HCT116 (cell line): ENCODE measurements at regions not wholly inside any gene's neighbourhood (a gene's known extent, or its start where the extent isn't known, plus 50 kb on each side); places are given as distances from the start of the nearest gene placed in this dataset.

Experiments
- ATAC-seq: fragments of 200-7000 bp; cut with Tn5 transposase; 2 replicates; pipeline ENCODE4 v1.9.1; 2020; ENCODE audit warnings: mild to moderate bottlenecking, moderate library complexity
- BruUV-seq: library from RNA; stranded (reverse); fragments of 400-500 nt; replicated peaks from 2 replicates; lab custom pipeline; 2021; lab: Mats Ljungman, UMichigan
- CTCF ChIA-PET: fragments of 300-600 bp; sonication (Branson Sonifier 250); formaldehyde crosslinking; loops from one replicate; lab custom pipeline; 2021; ENCODE audit warnings: antibody characterized with exemption; lab: Charles Lee
- POLR2A ChIA-PET: fragments of 300-600, 350-600 bp; sonication (Branson Sonifier 250); formaldehyde crosslinking; loops from one replicate; lab custom pipeline; 2021; ENCODE audit warnings: antibody characterized with exemption; lab: Charles Lee
- RAD21 ChIA-PET, 2 experiments: fragments of 300-600 bp; sonication (Branson Sonifier 250); formaldehyde crosslinking; loops; one replicate each; lab custom pipeline; 2023; ENCODE audit warnings: low total read pairs in 2 of 2; ENCODE audit not compliant: uncharacterized antibody in 2 of 2, unreplicated experiment in 2 of 2, low non-redundant PET in 1 of 2; lab: Charles Lee
- DNase-seq: peaks from one replicate; pipeline ENCODE4 v3.0.0-alpha.2; 2010; ENCODE audit warnings: low read depth, low spot score
- H2AFZ ChIP-seq: fragments of 200-600 bp; shearing (Covaris generic), sonication (generic); 2 replicates; pipeline ENCODE4 v1.6.1; 2017; ENCODE audit warnings: low read depth, mixed run types, mixed read lengths, antibody characterized with exemption, low read length; ENCODE audit not compliant: poor library complexity, severe bottlenecking
- H3K27ac ChIP-seq: 2 replicates; pipeline ENCODE4 v1.5.1; 2012; ENCODE audit warnings: low read depth, low read length
- H3K27me3 ChIP-seq: fragments of 200-600 bp; sonication (generic); 2 replicates; pipeline ENCODE4 v1.6.1; 2016; ENCODE audit warnings: mixed run types, low read length, mixed read lengths; ENCODE audit not compliant: insufficient read depth
- H3K36me3 ChIP-seq, 2 experiments: fragments of 200-500 bp in 1 of 2; fragments of 200-600 bp in 1 of 2; sonication (Bioruptor generic) in 1 of 2; sonication (generic) in 1 of 2; 2 replicates each; pipeline versions ENCODE4 v1.5.1 to v1.6.1; 2014 to 2016; ENCODE audit warnings: low read length in 2 of 2, inconsistent platforms in 1 of 2, mixed read lengths in 1 of 2, mixed run types in 1 of 2; ENCODE audit not compliant: insufficient read depth in 2 of 2, control insufficient read depth in 1 of 2
- H3K4me1 ChIP-seq, 2 experiments: fragments of 200-600 bp in 1 of 2; sonication (generic) in 1 of 2; 2 replicates each; pipeline versions ENCODE4 v1.5.1 to v1.6.1; 2012 to 2017; ENCODE audit warnings: low read length in 2 of 2, inconsistent platforms in 1 of 2, mild to moderate bottlenecking in 1 of 2, mixed read lengths in 1 of 2, mixed run types in 1 of 2, moderate library complexity in 1 of 2; ENCODE audit not compliant: insufficient read depth in 2 of 2, control insufficient read depth in 1 of 2
- H3K4me2 ChIP-seq: fragments of 200-600 bp; sonication (generic); 2 replicates; pipeline ENCODE4 v1.6.1; 2017; ENCODE audit warnings: mixed run types, low read length, mixed read lengths
- H3K4me3 ChIP-seq, 2 experiments: fragments of 200-600 bp in 1 of 2; sonication (generic) in 1 of 2; replicated peaks in 1 of 2; 2 replicates each; pipeline ENCODE4 v1.5.1; 2011 to 2016; ENCODE audit warnings: low read length in 2 of 2, control low read depth in 1 of 2, low read depth in 1 of 2, mild to moderate bottlenecking in 1 of 2, mixed read lengths in 1 of 2, mixed run types in 1 of 2
- H3K79me2 ChIP-seq: fragments of 200-600 bp; sonication (generic); 2 replicates; pipeline ENCODE4 v1.6.1; 2017; ENCODE audit warnings: mild to moderate bottlenecking, mixed run types, low read length, moderate library complexity, mixed read lengths; ENCODE audit not compliant: insufficient read depth
- H3K9ac ChIP-seq: fragments of 200-600 bp; sonication (generic); 2 replicates; pipeline ENCODE4 v1.6.1; 2016; ENCODE audit warnings: low read length, mixed read lengths
- H3K9me2 ChIP-seq: fragments of 200-600 bp; sonication (generic), shearing (Covaris generic); 2 replicates; pipeline ENCODE4 v1.6.1; 2017; ENCODE audit warnings: mixed run types, mild to moderate bottlenecking, moderate library complexity; ENCODE audit not compliant: insufficient read depth
- H3K9me3 ChIP-seq, 2 experiments: fragments of 200-500 bp in 1 of 2; fragments of 200-600 bp in 1 of 2; sonication (Bioruptor generic) in 1 of 2; sonication (generic) in 1 of 2; 2 replicates each; pipeline ENCODE4 v1.6.1; 2014 to 2017; ENCODE audit warnings: low read length in 2 of 2, mixed read lengths in 2 of 2, inconsistent platforms in 1 of 2, low read depth in 1 of 2, mild to moderate bottlenecking in 1 of 2, mixed run types in 1 of 2, moderate library complexity in 1 of 2; ENCODE audit not compliant: control insufficient read depth in 1 of 2, insufficient read depth in 1 of 2
- H4K20me1 ChIP-seq: fragments of 200-600 bp; sonication (generic), shearing (Covaris generic); 2 replicates; pipeline ENCODE4 v1.6.1; 2017; ENCODE audit warnings: mixed run types, mild to moderate bottlenecking, moderate library complexity; ENCODE audit not compliant: insufficient read depth
- ATF3 ChIP-seq: IDR thresholded peaks from 2 replicates; pipeline ENCODE4 v1.6.1; 2012
- CBX3 ChIP-seq: IDR thresholded peaks from 2 replicates; pipeline ENCODE4 v1.6.1; 2012; ENCODE audit warnings: low read depth
- CTCF ChIP-seq, 3 experiments: fragments of 200-600 bp in 1 of 3; sonication (generic) in 1 of 3; IDR thresholded peaks in 2 of 3; conservative IDR thresholded peaks in 1 of 3; 2 replicates each; pipeline ENCODE4 v1.5.1; 2012 to 2017; ENCODE audit warnings: low read depth in 2 of 3, low read length in 2 of 3, antibody characterized with exemption in 1 of 3, borderline replicate concordance in 1 of 3, control low read depth in 1 of 3, mild to moderate bottlenecking in 1 of 3, mixed read lengths in 1 of 3, mixed run types in 1 of 3, moderate library complexity in 1 of 3; ENCODE audit not compliant: insufficient read depth in 1 of 3
- EGR1 ChIP-seq: IDR thresholded peaks from 2 replicates; pipeline ENCODE4 v1.6.1; 2012; ENCODE audit warnings: low read depth
- EZH2 ChIP-seq: fragments of 200-600 bp; sonication (generic); IDR thresholded peaks from 2 replicates; pipeline ENCODE4 v1.6.1; 2017; ENCODE audit warnings: antibody characterized with exemption, mixed run types
- FOSL1 ChIP-seq: IDR thresholded peaks from 2 replicates; pipeline ENCODE4 v1.6.1; 2012; ENCODE audit warnings: low read depth
- JUND ChIP-seq: IDR thresholded peaks from 2 replicates; pipeline ENCODE4 v1.6.1; 2012
- MAX ChIP-seq: IDR thresholded peaks from 2 replicates; pipeline ENCODE4 v1.6.1; 2012
- POLR2A ChIP-seq: IDR thresholded peaks from 2 replicates; pipeline ENCODE4 v1.7.0; 2011; ENCODE audit warnings: borderline replicate concordance; ENCODE audit not compliant: insufficient read depth, insufficient read length; ENCODE audit errors: extremely low read depth
- POLR2AphosphoS5 ChIP-seq: IDR thresholded peaks from 2 replicates; pipeline ENCODE4 v1.6.1; 2011; ENCODE audit warnings: mild to moderate bottlenecking, low read depth, low read length, moderate library complexity
- RAD21 ChIP-seq: IDR thresholded peaks from 2 replicates; pipeline ENCODE4 v1.6.1; 2012; ENCODE audit warnings: low read depth, mild to moderate bottlenecking
- REST ChIP-seq: IDR thresholded peaks from 2 replicates; pipeline ENCODE4 v1.6.1; 2012; ENCODE audit warnings: low read depth
- SIN3A ChIP-seq: IDR thresholded peaks from 2 replicates; pipeline ENCODE4 v1.6.1; 2012; ENCODE audit warnings: low read depth
- SP1 ChIP-seq: IDR thresholded peaks from 2 replicates; pipeline ENCODE4 v1.6.1; 2012; ENCODE audit warnings: low read depth
- SRF ChIP-seq: IDR thresholded peaks from 2 replicates; pipeline ENCODE4 v1.6.1; 2012; ENCODE audit warnings: low read depth
- TCF7L2 ChIP-seq: IDR thresholded peaks from 2 replicates; pipeline ENCODE4 v1.7.0; 2011; ENCODE audit warnings: borderline replicate concordance, inconsistent platforms; ENCODE audit not compliant: insufficient read depth, insufficient read length; ENCODE audit errors: extremely low read depth
- YY1 ChIP-seq: IDR thresholded peaks from 2 replicates; pipeline ENCODE4 v1.6.1; 2011; ENCODE audit warnings: low read length, low read depth, moderate library complexity, mild to moderate bottlenecking; ENCODE audit not compliant: insufficient replicate concordance; ENCODE audit errors: extremely low read depth
- ZBTB33 ChIP-seq: IDR thresholded peaks from 2 replicates; pipeline ENCODE4 v1.6.1; 2011; ENCODE audit warnings: mild to moderate bottlenecking, low read length, moderate library complexity; ENCODE audit not compliant: insufficient replicate concordance; ENCODE audit errors: extremely low read depth
- ZFX ChIP-seq: fragments of 450-650 bp; IDR thresholded peaks from 2 replicates; pipeline ENCODE4 v1.6.1; 2017
- ZNF274 ChIP-seq: fragments of 200-500 bp; sonication (Bioruptor generic); IDR thresholded peaks from 2 replicates; pipeline ENCODE4 v1.6.1; 2014; ENCODE audit warnings: mild to moderate bottlenecking, low read depth, low read length, inconsistent platforms
- intact Hi-C: fragments of 100-400 bp; cut with micrococcal nuclease; formaldehyde crosslinking; loops from 2 replicates; pipeline ENCODE4 v1.10.0; 2022

GRCh38 chr13:111943229-111943795 lies 123.6 kb upstream of the SOX1 start:
- Histone ChIP-seq H3K9me3 (no peaks in the 10 kb centered on the region), H3K27me3 (peaks cover 27% of the 10 kb centered on the region), H3K27ac (no peak overlapping the region), H2AFZ (no peak overlapping the region), H3K4me1 (no peaks in the 10 kb centered on the region), H3K36me3 (no peaks in the 10 kb centered on the region), H3K4me2 (no peak overlapping the region), H3K9ac (no peak overlapping the region), H3K9me2 (no peaks in the 10 kb centered on the region), H3K79me2 (no peaks in the 10 kb centered on the region), H4K20me1 (no peaks in the 10 kb centered on the region), H3K4me3 (no peak overlapping the region)
- ATAC-seq: no peak
- ChIA-PET POLR2A (no interaction called here), CTCF (no interaction called here), RAD21 (no interaction called here)
- no TSS peak for BruUV-seq
- TF ChIP-seq EGR1 (no peak), ZNF274 (no peak), ZBTB33 (no peak), JUND (no peak), YY1 (no peak), ATF3 (no peak), FOSL1 (no peak), SIN3A (no peak), EZH2 (no peak), ZFX (no peak), SRF (no peak), TCF7L2 (no peak), MAX (no peak), CBX3 (no peak), CTCF (IDR thresholded peaks at IDR 0.05 in 2 of 3, conservative IDR thresholded peaks at IDR 0.05 in 1 of 3; ENCODE audit: borderline replicate concordance in 1 of 3, insufficient read depth in 1 of 3, low read depth in 2 of 3, low read length in 2 of 3) (no peak), POLR2A (no peak), POLR2AphosphoS5 (no peak), REST (no peak), RAD21 (no peak), SP1 (no peak)
- intact Hi-C loops: no loop called here
- DNase-seq: no peak
